HEK293 (cell line): ENCODE measurements at regions not wholly inside any gene's neighbourhood (a gene's known extent, or its start where the extent isn't known, plus 50 kb on each side); places are given as distances from the start of the nearest gene placed in this dataset.

Experiments
- CTCF ChIA-PET: fragments of 350-600 bp; formaldehyde crosslinking; extraction: SDS; loops from one replicate; lab custom pipeline; 2021; ENCODE audit warnings: antibody characterized with exemption; lab: Yijun Ruan, JAX
- POLR2A ChIA-PET: fragments of 300-600 bp; formaldehyde crosslinking; extraction: SDS; loops from one replicate; lab custom pipeline; 2020; ENCODE audit warnings: antibody characterized with exemption, inconsistent platforms; lab: Yijun Ruan, JAX
- H3K27ac ChIP-seq: fragments of 200-500 bp; sonication (Bioruptor generic); 2 replicates; pipeline ENCODE4 v1.5.1; 2014; ENCODE audit warnings: low read depth, low read length, control low read depth, inconsistent platforms; ENCODE audit errors: extremely low read depth
- H3K36me3 ChIP-seq, 2 experiments: fragments of 200-500 bp in 1 of 2; sonication (Bioruptor generic) in 1 of 2; 1 replicate in 1 of 2; 2 replicates in 1 of 2; pipeline ENCODE4 v1.5.1; 2014 to 2017; ENCODE audit warnings: inconsistent platforms in 2 of 2, low read length in 2 of 2; ENCODE audit not compliant: control insufficient read depth in 2 of 2, insufficient read depth in 1 of 2
- H3K4me1 ChIP-seq: fragments of 200-500 bp; sonication (Bioruptor generic); 2 replicates; pipeline ENCODE4 v1.5.1; 2014; ENCODE audit warnings: mild to moderate bottlenecking, low read length, inconsistent platforms; ENCODE audit not compliant: control insufficient read depth, insufficient read depth
- H3K4me3 ChIP-seq: 2 replicates; pipeline ENCODE4 v1.5.1; 2011; ENCODE audit warnings: low read depth, mild to moderate bottlenecking, control low read depth, low read length, moderate library complexity
- H3K9me3 ChIP-seq: fragments of 200-500 bp; sonication (Bioruptor generic); 2 replicates; pipeline ENCODE4 v1.5.1; 2014; ENCODE audit warnings: low read depth, low read length, inconsistent platforms; ENCODE audit not compliant: control insufficient read depth, insufficient read depth
- SP3 ChIP-seq: fragments of 450-650 bp; formaldehyde crosslinking; IDR thresholded peaks from 2 replicates; pipeline ENCODE4 v1.5.1; 2016; ENCODE audit warnings: missing biosample characterization, missing genetic modification characterization
- ZNF366 ChIP-seq: fragments of 450-650 bp; formaldehyde crosslinking; conservative IDR thresholded peaks from 2 replicates; pipeline ENCODE4 v1.5.1; 2016; ENCODE audit warnings: missing biosample characterization, missing genetic modification characterization
- ZNF404 ChIP-seq: fragments of 450-650 bp; formaldehyde crosslinking; IDR thresholded peaks from 2 replicates; pipeline ENCODE4 v1.5.1; 2017; ENCODE audit warnings: missing biosample characterization, missing genetic modification characterization
- ZNF423 ChIP-seq: fragments of 450-650 bp; formaldehyde crosslinking; IDR thresholded peaks from 2 replicates; pipeline ENCODE4 v1.5.1; 2016; ENCODE audit warnings: missing biosample characterization, missing genetic modification characterization
- ZNF501 ChIP-seq: fragments of 450-650 bp; formaldehyde crosslinking; IDR thresholded peaks from 2 replicates; pipeline ENCODE4 v1.5.1; 2016; ENCODE audit warnings: missing biosample characterization, missing genetic modification characterization
- ZNF521 ChIP-seq: fragments of 450-650 bp; formaldehyde crosslinking; IDR thresholded peaks from 2 replicates; pipeline ENCODE4 v1.5.1; 2017; ENCODE audit warnings: missing biosample characterization, mild to moderate bottlenecking, missing genetic modification characterization
- ZNF555 ChIP-seq: fragments of 450-650 bp; formaldehyde crosslinking; conservative IDR thresholded peaks from 2 replicates; pipeline ENCODE4 v1.5.1; 2017; ENCODE audit warnings: missing biosample characterization, mild to moderate bottlenecking, missing genetic modification characterization, inconsistent platforms
- ZNF571 ChIP-seq: fragments of 450-650 bp; formaldehyde crosslinking; IDR thresholded peaks from 2 replicates; pipeline ENCODE4 v1.5.0; 2017; ENCODE audit warnings: missing biosample characterization, missing genetic modification characterization
- TF ChIP-seq, protein P1 (sequence below): fragments of 450-650 bp; IDR thresholded peaks from 2 replicates; pipeline ENCODE4 v1.5.1; 2018; ENCODE audit warnings: missing biosample characterization, mild to moderate bottlenecking, missing genetic modification characterization
- TF ChIP-seq, protein P2 (sequence below): fragments of 450-650 bp; formaldehyde crosslinking; IDR thresholded peaks from 2 replicates; pipeline ENCODE4 v1.5.1; 2016; ENCODE audit warnings: missing biosample characterization, missing genetic modification characterization, borderline replicate concordance
- TF ChIP-seq, protein P3 (sequence below): fragments of 450-650 bp; formaldehyde crosslinking; IDR thresholded peaks from 2 replicates; pipeline ENCODE4 v1.5.1; 2017; ENCODE audit warnings: missing biosample characterization, missing genetic modification characterization
- TF ChIP-seq, protein P4 (sequence below): fragments of 450-650 bp; formaldehyde crosslinking; IDR thresholded peaks from 2 replicates; pipeline ENCODE4 v1.5.1; 2016; ENCODE audit warnings: missing biosample characterization, missing genetic modification characterization
- TF ChIP-seq, protein P5 (sequence below): fragments of 450-650 bp; formaldehyde crosslinking; IDR thresholded peaks from 2 replicates; pipeline ENCODE4 v1.5.0; 2017; ENCODE audit warnings: missing biosample characterization, missing genetic modification characterization, borderline replicate concordance

DNA sequence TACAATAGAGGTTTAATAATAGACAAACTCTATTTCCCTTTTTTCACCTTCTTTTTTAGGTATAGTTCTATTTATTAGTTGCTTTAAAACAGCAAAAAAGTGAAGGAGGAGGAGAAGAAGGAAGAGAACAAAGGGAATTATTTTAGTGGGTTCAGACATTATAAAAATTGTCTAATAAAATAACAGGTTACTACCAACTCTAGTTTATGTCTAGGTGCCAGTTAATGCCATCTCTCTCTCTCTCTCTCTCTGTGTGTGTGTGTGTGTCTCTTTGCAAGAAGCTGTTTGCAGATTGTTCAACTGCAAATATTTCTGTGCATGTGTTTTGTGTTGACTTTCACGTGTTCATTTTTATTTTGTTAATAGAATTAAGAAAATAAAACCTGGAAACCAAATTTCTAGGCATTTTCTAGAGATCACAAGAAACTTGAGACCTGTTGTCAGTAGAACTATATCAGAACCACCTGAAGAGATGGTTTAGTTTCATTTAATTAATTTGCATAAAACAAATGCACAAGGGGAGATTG is 313.5 kb upstream of the SGK1 start:
- POLR2A ChIA-PET, result no interaction called here
- TF ChIP-seq, protein P1, sequence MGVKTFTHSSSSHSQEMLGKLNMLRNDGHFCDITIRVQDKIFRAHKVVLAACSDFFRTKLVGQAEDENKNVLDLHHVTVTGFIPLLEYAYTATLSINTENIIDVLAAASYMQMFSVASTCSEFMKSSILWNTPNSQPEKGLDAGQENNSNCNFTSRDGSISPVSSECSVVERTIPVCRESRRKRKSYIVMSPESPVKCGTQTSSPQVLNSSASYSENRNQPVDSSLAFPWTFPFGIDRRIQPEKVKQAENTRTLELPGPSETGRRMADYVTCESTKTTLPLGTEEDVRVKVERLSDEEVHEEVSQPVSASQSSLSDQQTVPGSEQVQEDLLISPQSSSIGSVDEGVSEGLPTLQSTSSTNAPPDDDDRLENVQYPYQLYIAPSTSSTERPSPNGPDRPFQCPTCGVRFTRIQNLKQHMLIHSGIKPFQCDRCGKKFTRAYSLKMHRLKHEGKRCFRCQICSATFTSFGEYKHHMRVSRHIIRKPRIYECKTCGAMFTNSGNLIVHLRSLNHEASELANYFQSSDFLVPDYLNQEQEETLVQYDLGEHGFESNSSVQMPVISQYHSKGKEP (tag by site-specific recombination), result no peak
- TF ChIP-seq ZNF423, result no peak
- TF ChIP-seq, protein P2, sequence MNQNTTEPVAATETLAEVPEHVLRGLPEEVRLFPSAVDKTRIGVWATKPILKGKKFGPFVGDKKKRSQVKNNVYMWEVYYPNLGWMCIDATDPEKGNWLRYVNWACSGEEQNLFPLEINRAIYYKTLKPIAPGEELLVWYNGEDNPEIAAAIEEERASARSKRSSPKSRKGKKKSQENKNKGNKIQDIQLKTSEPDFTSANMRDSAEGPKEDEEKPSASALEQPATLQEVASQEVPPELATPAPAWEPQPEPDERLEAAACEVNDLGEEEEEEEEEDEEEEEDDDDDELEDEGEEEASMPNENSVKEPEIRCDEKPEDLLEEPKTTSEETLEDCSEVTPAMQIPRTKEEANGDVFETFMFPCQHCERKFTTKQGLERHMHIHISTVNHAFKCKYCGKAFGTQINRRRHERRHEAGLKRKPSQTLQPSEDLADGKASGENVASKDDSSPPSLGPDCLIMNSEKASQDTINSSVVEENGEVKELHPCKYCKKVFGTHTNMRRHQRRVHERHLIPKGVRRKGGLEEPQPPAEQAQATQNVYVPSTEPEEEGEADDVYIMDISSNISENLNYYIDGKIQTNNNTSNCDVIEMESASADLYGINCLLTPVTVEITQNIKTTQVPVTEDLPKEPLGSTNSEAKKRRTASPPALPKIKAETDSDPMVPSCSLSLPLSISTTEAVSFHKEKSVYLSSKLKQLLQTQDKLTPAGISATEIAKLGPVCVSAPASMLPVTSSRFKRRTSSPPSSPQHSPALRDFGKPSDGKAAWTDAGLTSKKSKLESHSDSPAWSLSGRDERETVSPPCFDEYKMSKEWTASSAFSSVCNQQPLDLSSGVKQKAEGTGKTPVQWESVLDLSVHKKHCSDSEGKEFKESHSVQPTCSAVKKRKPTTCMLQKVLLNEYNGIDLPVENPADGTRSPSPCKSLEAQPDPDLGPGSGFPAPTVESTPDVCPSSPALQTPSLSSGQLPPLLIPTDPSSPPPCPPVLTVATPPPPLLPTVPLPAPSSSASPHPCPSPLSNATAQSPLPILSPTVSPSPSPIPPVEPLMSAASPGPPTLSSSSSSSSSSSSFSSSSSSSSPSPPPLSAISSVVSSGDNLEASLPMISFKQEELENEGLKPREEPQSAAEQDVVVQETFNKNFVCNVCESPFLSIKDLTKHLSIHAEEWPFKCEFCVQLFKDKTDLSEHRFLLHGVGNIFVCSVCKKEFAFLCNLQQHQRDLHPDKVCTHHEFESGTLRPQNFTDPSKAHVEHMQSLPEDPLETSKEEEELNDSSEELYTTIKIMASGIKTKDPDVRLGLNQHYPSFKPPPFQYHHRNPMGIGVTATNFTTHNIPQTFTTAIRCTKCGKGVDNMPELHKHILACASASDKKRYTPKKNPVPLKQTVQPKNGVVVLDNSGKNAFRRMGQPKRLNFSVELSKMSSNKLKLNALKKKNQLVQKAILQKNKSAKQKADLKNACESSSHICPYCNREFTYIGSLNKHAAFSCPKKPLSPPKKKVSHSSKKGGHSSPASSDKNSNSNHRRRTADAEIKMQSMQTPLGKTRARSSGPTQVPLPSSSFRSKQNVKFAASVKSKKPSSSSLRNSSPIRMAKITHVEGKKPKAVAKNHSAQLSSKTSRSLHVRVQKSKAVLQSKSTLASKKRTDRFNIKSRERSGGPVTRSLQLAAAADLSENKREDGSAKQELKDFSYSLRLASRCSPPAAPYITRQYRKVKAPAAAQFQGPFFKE, result no peak
- TF ChIP-seq ZNF501 (tag by site-specific recombination), result no peak
- TF ChIP-seq ZNF555 (tag by site-specific recombination), result no peak
- TF ChIP-seq ZNF366 (tag by site-specific recombination), result no peak
- TF ChIP-seq, protein P3, sequence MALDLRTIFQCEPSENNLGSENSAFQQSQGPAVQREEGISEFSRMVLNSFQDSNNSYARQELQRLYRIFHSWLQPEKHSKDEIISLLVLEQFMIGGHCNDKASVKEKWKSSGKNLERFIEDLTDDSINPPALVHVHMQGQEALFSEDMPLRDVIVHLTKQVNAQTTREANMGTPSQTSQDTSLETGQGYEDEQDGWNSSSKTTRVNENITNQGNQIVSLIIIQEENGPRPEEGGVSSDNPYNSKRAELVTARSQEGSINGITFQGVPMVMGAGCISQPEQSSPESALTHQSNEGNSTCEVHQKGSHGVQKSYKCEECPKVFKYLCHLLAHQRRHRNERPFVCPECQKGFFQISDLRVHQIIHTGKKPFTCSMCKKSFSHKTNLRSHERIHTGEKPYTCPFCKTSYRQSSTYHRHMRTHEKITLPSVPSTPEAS (tag by site-specific recombination), result no peak
- no peak for TF ChIP-seq ZNF521 (tag by site-specific recombination)
- TF ChIP-seq, protein P4, sequence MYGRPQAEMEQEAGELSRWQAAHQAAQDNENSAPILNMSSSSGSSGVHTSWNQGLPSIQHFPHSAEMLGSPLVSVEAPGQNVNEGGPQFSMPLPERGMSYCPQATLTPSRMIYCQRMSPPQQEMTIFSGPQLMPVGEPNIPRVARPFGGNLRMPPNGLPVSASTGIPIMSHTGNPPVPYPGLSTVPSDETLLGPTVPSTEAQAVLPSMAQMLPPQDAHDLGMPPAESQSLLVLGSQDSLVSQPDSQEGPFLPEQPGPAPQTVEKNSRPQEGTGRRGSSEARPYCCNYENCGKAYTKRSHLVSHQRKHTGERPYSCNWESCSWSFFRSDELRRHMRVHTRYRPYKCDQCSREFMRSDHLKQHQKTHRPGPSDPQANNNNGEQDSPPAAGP (tag by site-specific recombination), result no peak
- CTCF ChIA-PET, result interaction anchor here (0.6 to 2.2 kb wide), 3 partner anchors 9 to 165 kb away, joined by 3 to 13 read pairs (median 3); no protein-coding TSS in a partner anchor
- Histone ChIP-seq H3K9me3 (no peaks in the 10 kb centered on the region), H3K4me1 (no peaks in the 10 kb centered on the region), H3K4me3 (no peak overlapping the region), H3K36me3 (no peaks in the 10 kb centered on the region), H3K27ac (no peak overlapping the region)

DNA sequence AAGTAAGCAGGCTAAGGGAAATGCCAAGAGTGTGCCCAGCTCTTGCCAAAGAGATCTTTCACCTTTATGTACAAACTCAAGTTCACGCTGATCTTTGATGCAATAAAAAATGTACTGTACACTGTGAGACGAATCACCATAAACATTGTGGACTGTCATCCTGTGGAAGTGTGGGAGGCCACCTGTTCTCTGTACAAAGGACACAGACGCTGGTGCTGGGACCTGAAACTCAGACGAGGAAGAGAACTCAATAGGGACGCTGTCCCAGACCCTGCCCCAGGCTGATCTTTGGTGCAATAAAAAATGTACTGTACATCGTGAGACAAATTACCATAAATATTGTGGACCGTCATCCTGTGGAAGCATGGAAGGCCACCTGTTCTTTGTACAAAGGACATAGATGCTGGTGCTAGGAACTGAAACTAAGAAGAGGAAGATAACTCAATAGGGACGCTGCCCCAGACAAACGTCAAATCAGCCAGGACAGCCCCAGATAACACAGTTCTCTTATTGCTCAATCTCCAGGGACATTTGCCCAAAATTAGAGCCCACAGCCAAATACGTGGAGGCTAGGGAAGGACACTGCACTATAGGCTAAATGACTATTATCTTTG is 312.7 kb upstream of the SGK1 start:
- Histone ChIP-seq H3K4me1 (no peaks in the 10 kb centered on the region), H3K4me3 (no peak overlapping the region), H3K36me3 (no peaks in the 10 kb centered on the region), H3K27ac (no peak overlapping the region), H3K9me3 (no peaks in the 10 kb centered on the region)
- TF ChIP-seq, protein P2, result no peak
- TF ChIP-seq SP3 (tag by site-specific recombination), result no peak
- TF ChIP-seq, protein P5, sequence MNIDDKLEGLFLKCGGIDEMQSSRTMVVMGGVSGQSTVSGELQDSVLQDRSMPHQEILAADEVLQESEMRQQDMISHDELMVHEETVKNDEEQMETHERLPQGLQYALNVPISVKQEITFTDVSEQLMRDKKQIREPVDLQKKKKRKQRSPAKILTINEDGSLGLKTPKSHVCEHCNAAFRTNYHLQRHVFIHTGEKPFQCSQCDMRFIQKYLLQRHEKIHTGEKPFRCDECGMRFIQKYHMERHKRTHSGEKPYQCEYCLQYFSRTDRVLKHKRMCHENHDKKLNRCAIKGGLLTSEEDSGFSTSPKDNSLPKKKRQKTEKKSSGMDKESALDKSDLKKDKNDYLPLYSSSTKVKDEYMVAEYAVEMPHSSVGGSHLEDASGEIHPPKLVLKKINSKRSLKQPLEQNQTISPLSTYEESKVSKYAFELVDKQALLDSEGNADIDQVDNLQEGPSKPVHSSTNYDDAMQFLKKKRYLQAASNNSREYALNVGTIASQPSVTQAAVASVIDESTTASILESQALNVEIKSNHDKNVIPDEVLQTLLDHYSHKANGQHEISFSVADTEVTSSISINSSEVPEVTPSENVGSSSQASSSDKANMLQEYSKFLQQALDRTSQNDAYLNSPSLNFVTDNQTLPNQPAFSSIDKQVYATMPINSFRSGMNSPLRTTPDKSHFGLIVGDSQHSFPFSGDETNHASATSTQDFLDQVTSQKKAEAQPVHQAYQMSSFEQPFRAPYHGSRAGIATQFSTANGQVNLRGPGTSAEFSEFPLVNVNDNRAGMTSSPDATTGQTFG (tag by site-specific recombination), result no peak
- no peak for TF ChIP-seq ZNF404 (tag by site-specific recombination)
- TF ChIP-seq ZNF571 (tag by site-specific recombination), result no peak
- ChIA-PET POLR2A (no interaction called here), CTCF (interaction anchor here (2.2 kb wide), 1 partner anchor 10 kb away, joined by 13 read pairs; no protein-coding TSS in a partner anchor)
